Hematopoietic multipotent progenitor cell treated with erythropoietin and hydrocortisone succinate and interleukin-3 and kit ligand, for 6 days (in vitro differentiated cells): ENCODE measurements at regions not wholly inside any gene's neighbourhood (a gene's known extent, or its start where the extent isn't known, plus 50 kb on each side); places are given as distances from the start of the nearest gene placed in this dataset.

Experiments used
- DNase-seq: peaks from one replicate; pipeline ENCODE4 v3.0.0-alpha.2; 2015

DNA sequence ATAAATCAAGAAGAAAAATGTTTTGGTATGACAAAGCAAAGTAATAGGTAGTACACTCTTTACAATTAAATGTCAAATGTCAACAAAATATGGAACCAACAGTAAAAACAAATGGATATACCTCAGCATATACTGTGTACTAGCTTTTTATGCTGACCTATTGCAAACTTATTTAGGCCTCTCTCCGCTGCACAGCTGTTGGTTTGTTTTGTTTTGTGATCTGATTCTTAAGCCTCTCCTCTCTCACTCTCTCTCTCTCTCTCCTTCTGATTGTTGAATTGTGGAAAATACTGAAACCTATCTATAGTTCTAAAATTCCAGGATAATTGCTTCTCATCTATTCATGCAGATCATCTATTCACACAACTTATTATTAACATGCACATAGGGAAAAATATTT lies 154.9 kb upstream of the ARHGAP28 start:
- DNase-seq: no peak

- no peak for DNase-seq
Measured at GRCh38 chr18:6575908-6576307, 153.6 kb upstream of the ARHGAP28 start.

- no peak for DNase-seq
Measured at GRCh38 chr18:6576718-6577375, 152.7 kb upstream of the ARHGAP28 start.

DNA sequence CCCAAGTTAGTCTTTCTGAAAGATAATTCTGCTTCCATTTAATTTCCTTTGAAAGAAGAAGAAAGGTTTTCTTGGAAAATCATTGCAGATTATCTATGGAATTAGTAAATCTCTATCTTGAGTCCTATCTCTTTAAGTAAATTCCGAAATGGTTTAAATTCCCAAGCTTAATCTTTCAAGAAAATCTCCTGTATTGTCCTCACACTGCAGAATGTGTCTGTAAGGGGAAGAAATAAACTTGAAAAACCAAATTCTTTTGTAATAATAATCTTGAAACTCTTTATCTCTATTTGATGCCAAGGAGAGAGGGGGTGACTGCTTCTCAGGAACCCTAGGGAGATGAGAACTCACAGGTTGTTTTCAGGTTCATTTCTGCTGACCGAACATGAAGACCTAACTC lies 150.8 kb upstream of the ARHGAP28 start:
- DNase-seq: no peak

- DNase-seq: no peak
Measured at GRCh38 chr18:6579486-6579885, 150.0 kb upstream of the ARHGAP28 start.

GRCh38 chr18:6580401-6580800 lies 149.1 kb upstream of the ARHGAP28 start:
- DNase-seq: no peak

DNA sequence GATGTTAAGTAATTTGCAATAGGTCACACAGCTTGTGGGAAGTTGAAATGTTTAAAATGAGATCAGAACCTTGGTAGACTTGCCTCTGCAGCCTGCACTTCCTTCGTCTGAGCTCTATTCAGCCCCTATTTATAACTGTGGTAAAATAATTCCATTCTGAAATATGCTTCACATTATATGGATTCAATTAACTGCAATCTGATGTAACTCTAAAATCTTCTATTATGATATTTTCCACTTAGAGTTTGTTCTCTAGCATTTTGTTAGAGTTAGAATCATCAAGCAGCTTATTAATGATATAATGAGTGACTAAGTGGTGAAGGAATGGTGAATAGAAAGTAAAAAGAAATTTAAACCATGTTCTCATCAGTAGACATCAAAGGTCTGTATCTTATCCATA lies 139.6 kb upstream of the ARHGAP28 start:
- DNase-seq: no peak

DNA sequence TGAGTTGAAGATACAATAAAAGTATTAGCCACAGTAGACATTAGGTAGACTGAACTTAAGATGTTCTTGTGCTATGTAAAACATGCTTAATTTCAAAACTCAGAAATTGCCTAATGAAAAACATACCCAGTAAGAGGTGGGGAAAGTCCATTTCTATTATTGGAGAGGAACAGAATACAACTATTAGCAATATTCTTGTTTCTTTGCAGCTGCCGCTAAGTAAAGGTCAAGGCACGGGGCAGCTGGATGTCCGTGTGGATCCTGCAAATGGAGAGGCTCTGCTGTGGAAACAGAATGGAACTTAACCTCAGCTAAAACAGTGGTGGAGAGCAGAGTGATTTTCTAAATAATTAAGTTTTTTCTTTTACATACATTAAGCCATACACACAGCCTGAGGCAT lies 139.2 kb upstream of the ARHGAP28 start:
- no peak for DNase-seq

DNA sequence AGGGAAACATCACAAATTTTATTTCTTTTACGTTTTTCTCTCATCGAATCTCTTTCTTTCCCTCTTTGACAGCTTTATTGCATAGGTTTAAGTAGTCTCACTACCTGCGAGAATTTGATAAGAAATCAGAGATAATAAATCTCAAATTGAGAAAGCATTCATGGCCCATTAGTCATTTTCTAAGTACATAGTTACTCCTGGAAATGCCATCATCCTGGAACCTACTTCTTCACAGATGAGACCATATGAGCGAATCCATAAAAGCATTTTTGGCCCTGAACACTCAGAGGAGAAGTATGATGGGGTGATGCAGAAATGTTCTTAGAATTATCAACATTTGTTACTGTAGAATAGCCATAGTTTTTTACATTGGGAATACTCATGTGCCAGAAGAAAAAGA lies 138.0 kb upstream of the ARHGAP28 start:
- DNase-seq: no peak

- no peak for DNase-seq
Measured at GRCh38 chr18:6592522-6592921, 137.0 kb upstream of the ARHGAP28 start.

DNA sequence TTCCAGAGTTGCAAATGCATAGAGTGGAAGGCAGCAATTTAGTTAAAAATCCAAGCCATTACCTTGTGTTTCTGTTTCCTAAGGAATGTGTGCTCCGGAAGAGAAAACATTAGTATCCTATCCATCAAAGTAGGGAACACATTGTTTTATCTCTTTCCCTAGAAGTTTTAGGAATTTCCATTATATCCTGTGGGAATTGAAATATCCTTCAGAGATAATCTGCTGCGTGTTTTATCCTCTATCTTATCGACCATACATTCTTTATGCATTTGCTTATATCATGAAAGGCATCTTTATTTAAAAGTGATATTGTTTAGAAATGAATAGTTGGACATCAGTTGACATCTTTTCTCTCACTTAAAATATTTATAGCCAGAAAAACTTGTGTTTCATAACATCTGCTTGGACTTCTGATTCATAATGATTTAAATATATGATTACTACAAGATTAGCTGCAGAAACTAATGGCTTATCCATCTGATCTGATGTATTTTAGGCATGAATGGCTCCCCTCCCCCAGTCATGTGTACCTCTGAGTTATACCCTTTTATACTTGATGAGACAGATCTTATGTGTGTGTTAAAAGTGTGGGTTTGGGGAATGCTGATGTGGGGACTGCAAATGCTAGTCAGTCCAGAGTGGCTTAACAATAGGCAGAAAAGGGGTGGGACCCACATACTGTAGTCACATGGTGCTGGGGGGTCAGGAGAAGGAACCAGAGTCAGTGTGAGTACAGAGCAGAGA lies 136.2 kb upstream of the ARHGAP28 start:
- DNase-seq: no peak

- no peak for DNase-seq
Measured at GRCh38 chr18:6595666-6596065, 133.8 kb upstream of the ARHGAP28 start.

GRCh38 chr18:6598657-6599056 lies 130.9 kb upstream of the ARHGAP28 start:
- no peak for DNase-seq

DNA sequence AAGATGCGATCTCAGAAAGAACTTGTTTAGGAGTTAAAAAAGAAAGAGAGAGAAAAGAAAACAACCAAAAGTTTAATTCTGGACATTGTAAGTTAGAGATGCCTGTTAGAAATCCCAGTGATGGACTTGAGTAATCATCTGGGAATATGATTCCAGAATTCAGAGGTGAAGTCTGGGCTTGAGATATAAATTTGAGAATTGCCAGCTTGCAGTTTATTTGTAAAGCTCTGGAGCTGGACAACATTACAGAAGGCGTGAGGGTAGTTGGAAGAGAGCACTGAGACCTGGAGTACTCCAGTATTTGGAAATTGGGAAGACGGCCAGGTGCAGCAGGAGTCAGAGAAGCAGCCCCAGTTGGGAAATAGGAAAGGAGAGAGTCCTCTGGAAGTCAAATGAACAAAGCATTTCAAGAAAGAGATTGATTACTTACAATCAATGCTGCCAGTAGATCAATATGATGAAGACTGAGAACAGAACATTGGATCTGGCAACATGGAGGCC lies 128.8 kb upstream of the ARHGAP28 start:
- no peak for DNase-seq

GRCh38 chr18:6601241-6601640 lies 128.3 kb upstream of the ARHGAP28 start:
- DNase-seq: no peak

- no peak for DNase-seq
Measured at GRCh38 chr18:6602365-6602764, 127.2 kb upstream of the ARHGAP28 start.

DNA sequence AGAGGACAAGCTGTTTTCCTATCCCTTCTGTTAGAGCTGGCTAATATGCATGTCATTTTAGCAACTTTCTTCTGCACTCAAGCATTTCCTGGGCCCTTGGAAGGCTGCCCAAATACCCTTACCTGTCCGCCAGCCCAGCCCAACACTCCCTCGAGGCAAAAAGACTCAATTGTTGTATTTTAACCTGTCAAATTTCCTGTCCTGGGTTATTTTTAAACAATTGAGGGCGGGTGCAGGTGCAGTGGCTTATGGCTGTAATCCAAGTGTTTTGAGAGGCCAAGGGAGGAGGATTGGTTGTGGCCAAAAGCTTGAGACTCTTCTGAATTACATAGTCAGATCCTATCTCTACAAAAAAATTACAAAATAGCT lies 125.0 kb upstream of the ARHGAP28 start:
- DNase-seq: no peak

DNA sequence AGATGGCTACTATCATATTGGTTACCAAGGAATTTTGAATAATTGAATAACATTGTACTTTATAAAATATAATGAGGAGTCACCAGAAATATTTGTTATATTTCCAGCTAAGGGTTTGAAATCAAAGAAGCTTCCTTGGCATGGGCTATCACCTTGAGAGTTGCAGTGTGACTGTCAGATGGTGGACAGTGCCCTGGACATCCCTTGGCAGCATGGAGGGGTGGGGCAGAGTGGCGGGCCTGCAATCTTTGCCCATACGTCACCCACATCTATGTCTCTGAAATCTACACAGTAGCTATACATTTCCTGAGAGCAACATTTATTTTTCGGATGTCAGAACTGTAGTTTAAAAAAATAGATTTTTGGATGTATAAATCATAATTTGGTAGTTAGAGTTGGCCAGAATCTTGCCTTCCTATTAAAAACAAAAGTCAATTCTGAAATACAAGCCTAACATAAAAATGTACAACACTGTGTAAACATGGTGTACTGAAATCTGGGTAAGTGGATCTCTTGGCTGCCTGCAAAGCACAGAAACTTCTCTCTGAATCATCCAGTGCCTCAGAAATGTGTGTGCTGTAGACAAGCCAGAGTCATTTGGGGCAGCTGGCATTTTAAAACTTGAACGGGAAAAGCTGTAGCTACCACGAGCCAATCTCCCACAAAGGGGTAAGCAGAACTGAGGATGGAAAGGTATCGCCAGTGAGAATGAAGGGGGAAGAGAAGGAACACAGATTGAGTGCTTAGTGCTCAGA lies 124.2 kb upstream of the ARHGAP28 start:
- DNase-seq: no peak

- no peak for DNase-seq
Measured at GRCh38 chr18:6606411-6607085, 123.0 kb upstream of the ARHGAP28 start.

DNA sequence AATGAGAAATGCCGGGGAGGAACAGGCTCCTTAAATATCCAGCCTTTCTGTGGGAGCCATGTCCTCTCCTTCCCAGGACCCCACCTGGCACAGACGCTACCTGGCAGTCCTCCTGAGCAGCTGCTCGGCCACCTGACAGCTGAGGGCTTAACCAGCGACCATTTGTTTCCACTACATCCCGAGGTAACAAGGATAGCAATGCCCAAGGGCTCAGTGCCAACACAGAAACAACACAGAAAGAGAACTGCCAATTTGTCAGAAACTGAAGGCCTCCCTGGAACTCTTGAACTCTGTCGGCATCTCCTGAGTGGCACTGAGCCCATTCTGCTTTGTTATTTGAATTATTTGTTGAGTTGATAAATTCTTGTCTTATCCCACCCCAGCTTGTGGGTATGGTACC lies 122.2 kb upstream of the ARHGAP28 start:
- DNase-seq: no peak

GRCh38 chr18:6609666-6610264 lies 119.8 kb upstream of the ARHGAP28 start:
- DNase-seq: no peak

DNA sequence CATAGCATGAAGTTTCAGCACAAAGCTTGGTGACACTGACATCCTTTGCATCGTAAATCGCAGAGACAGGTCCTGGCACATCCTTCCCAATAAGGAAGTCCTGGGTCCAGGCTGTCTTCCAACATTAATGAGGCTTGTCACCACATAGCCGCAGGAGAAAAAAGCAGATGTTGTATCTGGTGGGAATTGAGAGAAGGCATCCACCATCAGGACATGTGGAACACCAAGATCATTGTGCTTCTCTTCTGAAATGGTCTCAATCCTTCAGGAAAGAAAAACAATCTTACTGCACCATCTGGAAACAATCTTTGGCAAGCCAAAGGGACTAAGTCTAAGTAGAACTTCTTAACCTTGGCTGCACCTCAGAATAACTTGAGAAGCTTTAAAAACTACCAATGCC lies 119.0 kb upstream of the ARHGAP28 start:
- no peak for DNase-seq

GRCh38 chr18:6613581-6613980 lies 115.9 kb upstream of the ARHGAP28 start:
- no peak for DNase-seq
